Prostate gland (tissue), 2 donors: ENCODE measurements at regions not wholly inside any gene's neighbourhood (a gene's known extent, or its start where the extent isn't known, plus 50 kb on each side); places are given as distances from the start of the nearest gene placed in this dataset.

Source experiments
- POLR2A ChIP-seq: fragments of 450-650 bp; IDR thresholded peaks from one replicate; pipeline ENCODE4 v1.6.1; 2016; ENCODE audit warnings: antibody characterized with exemption, mild to moderate bottlenecking
- TF ChIP-seq, protein P1 (sequence below), 4 experiments: fragments of 200-600 bp in 2 of 4; fragments of 450-650 bp in 2 of 4; sonication (generic) in 2 of 4; IDR thresholded peaks; 1 replicate in 3 of 4; 2 replicates in 1 of 4; pipeline ENCODE4 v1.5.1; 2016 to 2019; ENCODE audit warnings: antibody characterized with exemption in 4 of 4, mild to moderate bottlenecking in 2 of 4, moderate library complexity in 2 of 4

DNA sequence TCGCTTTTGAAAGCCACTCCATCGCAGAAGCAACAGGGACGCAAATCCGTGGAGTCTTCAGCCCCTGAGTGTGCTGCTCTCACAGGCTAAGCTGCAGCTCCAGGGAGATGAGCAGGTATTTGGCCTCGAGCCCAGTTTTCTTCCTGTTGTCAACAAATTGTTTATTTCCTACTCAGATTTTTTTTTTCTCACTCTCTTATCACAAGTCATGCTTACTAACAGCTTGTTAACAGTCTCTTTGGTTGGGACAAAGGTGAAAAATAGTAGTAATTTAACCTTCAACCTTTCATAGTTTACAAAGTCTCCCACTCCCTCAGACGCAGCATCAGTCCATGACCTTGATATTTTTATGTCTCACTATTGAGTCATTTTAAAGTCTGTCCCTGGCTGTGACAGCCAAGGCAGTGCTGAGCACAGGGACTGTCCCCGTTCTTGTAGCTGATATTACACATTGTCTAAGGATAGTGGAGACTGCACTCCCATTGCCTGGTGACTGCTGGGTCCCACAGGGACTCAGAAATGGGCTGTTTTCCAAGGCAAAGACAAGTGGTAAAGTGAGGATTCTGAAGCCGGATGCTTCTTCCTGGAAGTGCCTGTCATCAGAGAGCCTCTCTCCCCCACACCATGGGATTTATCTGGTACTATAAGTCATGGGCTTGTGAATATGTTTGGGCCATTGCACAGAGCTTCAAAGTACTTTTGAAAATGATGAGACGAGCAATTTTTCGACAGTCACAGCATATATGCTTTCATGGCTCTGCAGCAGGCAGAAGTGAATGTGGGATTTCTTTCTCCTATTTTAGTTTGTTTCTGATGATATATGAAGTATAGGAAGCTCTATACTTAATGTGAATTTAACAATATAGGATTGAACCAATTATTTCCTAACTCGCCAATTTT, 59.8 kb upstream of the UNC13C start:
- TF ChIP-seq, protein P1, sequence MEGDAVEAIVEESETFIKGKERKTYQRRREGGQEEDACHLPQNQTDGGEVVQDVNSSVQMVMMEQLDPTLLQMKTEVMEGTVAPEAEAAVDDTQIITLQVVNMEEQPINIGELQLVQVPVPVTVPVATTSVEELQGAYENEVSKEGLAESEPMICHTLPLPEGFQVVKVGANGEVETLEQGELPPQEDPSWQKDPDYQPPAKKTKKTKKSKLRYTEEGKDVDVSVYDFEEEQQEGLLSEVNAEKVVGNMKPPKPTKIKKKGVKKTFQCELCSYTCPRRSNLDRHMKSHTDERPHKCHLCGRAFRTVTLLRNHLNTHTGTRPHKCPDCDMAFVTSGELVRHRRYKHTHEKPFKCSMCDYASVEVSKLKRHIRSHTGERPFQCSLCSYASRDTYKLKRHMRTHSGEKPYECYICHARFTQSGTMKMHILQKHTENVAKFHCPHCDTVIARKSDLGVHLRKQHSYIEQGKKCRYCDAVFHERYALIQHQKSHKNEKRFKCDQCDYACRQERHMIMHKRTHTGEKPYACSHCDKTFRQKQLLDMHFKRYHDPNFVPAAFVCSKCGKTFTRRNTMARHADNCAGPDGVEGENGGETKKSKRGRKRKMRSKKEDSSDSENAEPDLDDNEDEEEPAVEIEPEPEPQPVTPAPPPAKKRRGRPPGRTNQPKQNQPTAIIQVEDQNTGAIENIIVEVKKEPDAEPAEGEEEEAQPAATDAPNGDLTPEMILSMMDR (IDR thresholded peaks at IDR 0.05) = no peak
- TF ChIP-seq POLR2A = no peak
